ENCODE measurements at regions not wholly inside any gene's neighbourhood (a gene's known extent, or its start where the extent isn't known, plus 50 kb on each side); places are given as distances from the start of the nearest gene placed in this dataset.

- no peak for DNase-seq (ENCODE audit: low spot score)
These were observed 106.8 kb downstream of the SEMA6D start for GRCh38 chr15:47824147-47824546.

- no peak for DNase-seq (ENCODE audit: low spot score)
These were observed 112.4 kb downstream of the SEMA6D start for GRCh38 chr15:47829667-47830066.

DNA sequence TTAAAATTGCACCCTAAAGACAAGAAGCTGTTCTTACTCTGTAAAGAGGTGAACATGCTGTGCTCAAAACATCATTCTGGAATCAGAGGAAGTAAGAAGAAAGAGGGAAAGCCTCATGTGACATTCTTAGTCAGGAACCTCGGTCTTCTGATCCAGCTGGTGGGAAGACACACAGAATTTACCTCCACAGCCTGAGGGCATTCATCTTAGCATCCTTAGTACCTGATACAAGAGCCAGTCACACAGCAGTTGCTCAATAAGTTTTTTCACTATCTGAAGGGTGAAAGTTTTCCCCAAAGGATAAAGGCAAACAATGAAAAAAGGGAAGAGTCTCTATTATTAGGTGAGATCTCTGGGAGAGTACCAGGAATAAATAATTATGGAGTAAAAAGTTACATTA lies 116.8 kb downstream of the SEMA6D start:
- no peak for DNase-seq (ENCODE audit: low spot score)

- DNase-seq (ENCODE audit: low spot score), result no peak
These were observed 122.0 kb downstream of the SEMA6D start for GRCh38 chr15:47839233-47839825.

GRCh38 chr15:47843124-47843663 lies 125.9 kb downstream of the SEMA6D start:
- no peak for DNase-seq (ENCODE audit: low spot score)

DNA sequence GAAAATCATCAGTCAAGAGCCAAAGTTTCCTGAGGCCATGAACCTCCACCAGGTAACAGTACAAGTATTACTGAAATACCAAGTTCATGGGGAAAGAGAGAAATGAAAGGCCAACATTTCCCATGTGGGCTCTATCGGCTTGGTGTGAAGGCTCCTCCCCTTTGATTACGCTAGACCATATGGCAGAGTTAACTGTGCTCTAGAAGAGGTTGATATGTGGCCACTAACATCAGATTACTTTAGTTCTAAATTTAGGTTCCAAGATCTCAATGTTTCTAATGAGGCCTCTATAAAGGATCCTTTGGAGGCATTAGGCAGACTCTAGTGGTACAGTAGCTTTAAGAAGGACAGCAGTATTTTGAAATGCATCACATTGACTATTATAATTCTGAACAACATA lies 127.1 kb downstream of the SEMA6D start:
- no peak for DNase-seq (ENCODE audit: low spot score)

DNA sequence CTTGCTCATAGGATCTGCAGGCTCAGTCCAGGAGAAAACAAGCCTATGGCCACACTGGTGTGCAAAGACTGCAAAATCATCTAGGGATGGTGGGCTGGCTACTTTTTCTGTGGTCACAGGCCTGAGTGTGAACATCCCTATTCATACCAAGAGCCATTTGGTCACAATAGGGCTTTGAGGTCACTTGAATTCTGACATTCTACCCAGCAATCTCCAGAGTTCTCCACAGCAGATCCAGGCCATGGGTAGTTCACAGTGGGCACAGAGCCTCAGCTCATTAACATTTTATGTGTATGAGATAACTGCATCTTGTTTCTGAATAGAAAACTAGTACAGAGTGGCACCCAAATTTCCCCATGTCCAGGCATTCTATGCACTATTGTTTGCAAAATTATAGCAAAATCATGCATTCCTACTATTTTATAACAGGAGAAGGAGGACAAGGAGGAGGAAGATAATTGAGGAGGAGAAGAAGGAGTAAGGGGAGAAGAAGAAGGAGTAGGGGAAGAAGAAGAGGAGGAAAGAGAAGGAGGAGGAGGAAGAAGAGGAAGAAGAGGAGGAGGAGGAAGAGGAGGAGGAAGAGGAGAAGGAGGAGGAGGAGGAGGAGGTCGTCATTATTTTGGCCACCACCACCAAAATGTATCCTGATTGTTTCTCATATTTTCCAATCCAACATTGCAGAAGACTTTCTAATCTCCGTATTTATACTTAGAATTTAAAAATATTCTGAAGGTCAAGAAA lies 129.0 kb downstream of the SEMA6D start:
- DNase-seq (ENCODE audit: low spot score), result peak; percentile 89

GRCh38 chr15:47846876-47847275 lies 129.6 kb downstream of the SEMA6D start:
- DNase-seq (ENCODE audit: low spot score), result no peak

DNA sequence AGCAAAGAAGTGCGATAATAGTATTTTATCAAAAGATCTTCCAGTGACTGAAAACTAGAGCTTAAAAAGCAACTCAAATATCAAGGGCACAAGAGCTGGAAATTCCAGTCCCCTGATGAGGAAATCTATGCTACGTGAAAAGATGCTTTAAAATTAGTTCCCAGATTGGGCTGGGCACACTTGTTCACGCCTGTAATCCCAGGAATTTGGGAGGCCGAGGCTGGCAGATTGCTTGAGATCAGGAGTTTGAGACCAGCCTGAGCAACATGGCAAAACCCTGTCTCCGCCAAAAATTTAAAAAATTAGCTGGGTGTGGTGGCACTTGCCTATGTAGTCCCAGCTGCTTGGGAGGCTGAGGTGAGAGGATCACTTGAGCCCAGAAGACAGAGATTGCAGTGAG lies 138.8 kb downstream of the SEMA6D start:
- no peak for DNase-seq (ENCODE audit: low spot score)

DNA sequence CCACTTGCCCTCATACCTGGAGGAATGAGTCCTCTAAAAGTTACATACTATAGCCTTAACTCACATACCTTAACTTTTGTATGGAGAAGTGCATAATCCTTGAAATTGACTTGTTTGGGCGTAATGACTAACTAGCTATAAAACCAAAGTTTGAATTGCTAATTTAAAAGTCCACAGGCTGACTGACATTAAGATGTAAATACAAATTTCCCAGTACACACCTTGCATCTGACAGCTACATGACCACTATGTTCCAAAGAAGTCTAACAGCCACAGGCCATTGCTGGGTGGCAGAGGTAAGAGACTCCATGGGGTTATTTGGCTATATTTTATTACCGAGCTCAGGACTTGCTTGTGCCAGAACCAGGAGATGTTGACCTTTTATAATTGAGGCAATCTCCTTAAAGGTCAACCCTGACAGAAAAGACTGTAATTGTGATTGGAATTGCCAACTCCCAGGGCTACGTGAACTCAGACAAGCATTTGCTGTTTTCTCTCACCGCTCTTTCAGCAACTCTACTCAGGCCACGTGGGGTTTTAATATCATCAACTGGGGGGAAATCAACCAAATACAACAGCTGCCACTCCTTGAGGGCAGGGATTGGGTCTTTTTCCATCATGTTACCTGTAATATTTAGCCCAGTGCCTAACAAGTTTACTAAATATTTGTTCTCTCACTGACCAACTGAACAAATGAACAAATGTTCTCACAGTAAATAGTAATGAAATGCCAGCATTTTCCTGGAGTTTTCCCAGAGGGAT lies 139.9 kb downstream of the SEMA6D start:
- no peak for DNase-seq (ENCODE audit: low spot score)

DNA sequence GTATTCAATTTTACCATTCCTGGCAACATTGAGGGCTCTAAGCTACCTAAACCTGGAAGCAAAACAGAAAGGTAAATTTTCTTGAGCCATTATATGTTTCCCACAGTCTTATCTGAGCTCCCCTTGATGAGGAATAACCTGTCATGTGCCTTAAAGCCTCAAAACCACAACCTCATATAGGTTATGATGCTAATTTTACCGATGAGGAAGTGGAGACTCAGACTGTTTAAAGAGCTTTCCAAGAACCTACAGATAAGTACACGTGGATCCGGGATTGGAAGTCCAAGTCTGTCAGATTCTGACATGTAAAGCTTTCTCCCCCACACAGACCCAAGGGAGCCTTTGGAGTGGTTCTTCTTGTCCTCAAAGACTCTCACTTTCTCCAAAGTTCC lies 140.5 kb downstream of the SEMA6D start:
- no peak for DNase-seq (ENCODE audit: low spot score)

DNA sequence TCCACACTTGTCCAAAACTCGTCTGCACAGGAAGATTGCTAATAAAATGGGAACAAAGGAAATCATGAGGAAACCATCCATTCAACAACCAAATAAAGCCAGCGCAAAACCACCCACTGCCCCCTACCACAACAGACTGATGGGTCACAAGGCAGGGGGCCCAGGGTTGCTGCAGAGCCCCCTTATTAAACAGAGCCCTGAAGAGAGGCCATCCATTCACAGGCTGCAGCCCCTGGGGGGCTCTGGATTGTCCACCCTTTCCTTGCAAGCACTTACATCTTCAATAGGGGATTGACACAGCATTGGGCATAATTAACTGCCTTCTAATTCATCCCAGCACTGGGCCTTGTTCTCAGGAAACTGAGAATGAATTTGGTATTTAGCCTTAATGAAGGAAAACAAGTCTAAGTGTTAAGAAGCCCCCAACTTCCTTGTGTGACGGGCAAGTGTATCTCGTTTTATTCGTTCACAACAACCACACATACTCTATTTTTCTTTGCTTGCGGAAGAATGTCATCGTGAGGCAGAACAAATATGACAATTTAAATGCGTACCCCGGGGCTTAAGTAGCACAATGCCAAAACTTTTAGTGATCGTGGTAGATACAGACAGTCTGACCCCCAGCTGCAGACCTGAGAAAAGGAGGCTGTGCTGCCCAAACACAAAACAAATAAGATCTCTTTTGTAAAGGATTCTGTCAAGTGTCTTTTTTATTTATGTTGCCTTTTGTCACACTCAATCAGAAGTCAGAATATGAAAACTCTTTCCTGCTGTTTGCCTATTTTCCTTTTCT lies 144.0 kb downstream of the SEMA6D start:
- no peak for DNase-seq (ENCODE audit: low spot score)

GRCh38 chr15:47862402-47862801 lies 145.1 kb downstream of the SEMA6D start:
- DNase-seq (ENCODE audit: low spot score), result no peak

GRCh38 chr15:47866446-47866845 lies 149.1 kb downstream of the SEMA6D start:
- no peak for DNase-seq (ENCODE audit: low spot score)

DNA sequence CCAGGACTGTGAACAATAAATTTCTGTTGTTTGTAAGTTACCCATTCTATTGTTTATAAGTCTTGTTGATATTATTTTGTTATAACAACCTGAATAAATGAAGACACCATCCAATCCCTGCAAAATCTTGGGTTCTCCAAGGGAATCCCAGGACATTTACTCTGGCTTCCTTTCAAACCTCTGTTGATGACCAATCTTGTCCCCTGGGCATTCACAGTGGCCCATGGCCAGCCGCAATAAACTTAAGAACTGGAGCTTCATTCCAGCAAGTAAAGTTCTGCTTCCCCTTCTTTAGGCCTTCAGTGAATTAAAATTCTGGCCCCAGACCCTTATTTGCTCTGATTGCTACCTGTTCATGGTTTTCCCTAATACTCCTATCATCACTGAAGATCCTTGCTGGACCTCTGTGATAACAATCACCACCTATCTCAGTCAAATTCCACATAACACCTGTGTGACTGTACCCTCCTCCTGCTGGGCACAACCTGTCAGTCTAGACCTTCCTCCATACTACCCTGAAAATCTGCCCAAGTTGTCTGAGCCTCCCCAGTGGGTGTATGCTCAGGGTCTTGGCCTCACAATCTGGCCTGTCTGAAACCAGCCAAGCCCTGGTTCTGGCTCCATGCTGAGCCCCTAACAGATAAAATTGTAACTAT lies 153.1 kb downstream of the SEMA6D start:
- DNase-seq (ENCODE audit: low spot score), result no peak

GRCh38 chr15:47870956-47871625 lies 153.8 kb downstream of the SEMA6D start:
- no peak for DNase-seq (ENCODE audit: low spot score)

- no peak for DNase-seq (ENCODE audit: low spot score)
These were observed 154.9 kb downstream of the SEMA6D start for GRCh38 chr15:47872208-47872607.

GRCh38 chr15:47872869-47873432 lies 155.6 kb downstream of the SEMA6D start:
- DNase-seq (ENCODE audit: low spot score), result no peak

DNA sequence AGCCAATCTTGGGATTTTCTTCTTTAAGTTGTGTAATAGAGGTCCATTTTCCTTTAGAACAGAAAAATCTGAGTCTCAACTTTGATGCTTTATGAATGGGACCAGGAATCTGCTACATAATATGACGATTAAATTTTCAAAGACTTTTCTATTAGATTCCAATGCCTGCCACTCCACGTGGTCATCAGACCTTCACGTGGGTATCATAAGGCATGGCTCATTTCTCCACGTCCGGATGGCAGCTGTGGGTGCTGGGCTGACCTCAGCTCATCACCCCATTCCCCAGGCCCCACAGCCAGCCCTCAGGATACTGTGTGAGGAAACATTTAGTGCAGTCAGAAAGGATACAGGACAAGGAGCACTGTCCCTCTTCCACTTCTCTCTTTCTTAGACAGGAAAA lies 159.7 kb downstream of the SEMA6D start:
- DNase-seq (ENCODE audit: low spot score), result no peak

DNA sequence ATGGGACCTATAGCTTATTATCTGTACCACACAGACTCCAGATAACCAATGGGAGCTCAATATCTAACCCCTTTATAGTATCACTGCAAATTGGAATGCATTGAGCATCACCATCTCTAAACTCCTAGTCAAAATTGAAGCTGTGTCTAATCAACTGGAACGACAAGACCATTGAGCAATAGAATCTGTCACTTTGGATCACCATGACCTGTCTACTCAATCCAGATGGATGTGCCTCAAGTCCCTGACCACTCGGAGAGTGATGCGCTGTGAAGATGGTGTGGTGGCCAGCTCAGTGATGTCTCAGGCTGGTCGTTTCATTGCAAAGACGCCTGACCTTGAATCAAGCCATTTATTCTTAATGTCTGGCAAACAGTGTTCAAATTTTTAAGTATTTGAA lies 160.5 kb downstream of the SEMA6D start:
- no peak for DNase-seq (ENCODE audit: low spot score)

DNA sequence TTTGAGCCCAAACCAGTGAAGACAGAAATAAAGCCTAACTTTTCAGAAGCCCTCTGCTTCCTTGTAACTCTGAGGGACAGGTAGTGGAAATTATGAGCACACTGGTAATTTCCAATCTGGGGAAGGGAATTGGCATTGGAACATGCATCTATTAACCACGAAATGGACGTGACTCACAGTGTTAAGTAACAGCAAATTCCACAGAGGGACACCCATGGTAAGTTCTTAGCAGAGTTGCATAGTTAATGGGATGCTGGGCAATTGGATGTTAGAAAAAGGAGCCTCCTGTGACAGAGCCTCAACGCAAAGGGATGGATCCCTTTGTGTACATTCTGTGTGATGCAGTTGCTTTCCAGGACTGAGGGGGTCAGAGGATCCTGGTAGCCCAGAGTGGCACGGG lies 168.6 kb downstream of the SEMA6D start:
- DNase-seq (ENCODE audit: low spot score), result no peak
